ENCODE measurements at regions not wholly inside any gene's neighbourhood (a gene's known extent, or its start where the extent isn't known, plus 50 kb on each side); places are given as distances from the start of the nearest gene placed in this dataset.

DNA sequence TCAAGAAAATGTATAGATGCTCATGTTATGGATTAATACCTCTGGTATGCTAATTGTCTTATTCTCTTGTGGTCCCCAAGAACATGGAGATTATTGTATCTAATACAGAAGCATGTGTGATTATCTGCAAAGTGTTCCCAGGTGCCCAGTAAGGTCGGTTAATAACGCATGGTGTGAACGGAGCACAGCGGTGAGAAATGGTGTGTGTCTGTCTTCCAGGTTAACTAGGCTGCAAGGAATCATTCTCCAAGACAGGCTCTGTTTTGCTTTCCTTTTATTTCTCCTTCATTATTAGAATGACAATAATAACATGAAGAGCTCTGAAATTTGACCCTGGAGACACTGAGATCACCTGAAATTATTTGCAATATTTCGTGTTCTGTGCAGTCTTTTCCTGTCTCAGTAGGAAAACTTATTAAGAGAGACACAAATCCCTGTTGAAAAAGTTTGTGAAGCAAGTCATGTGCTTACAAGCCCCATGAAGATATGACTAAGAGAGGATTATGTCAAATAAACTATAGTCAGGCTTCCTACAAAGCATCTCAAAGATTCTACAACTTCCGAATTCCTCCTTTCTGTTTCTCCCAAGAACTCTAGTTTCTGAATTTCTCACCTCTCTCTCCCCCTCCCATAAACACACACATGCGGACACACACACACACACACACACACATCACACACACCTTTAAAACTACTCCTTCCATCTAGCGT is 230.9 kb downstream of the HS3ST1 start:
- H3K27me3 Mint-ChIP-seq (ENCODE audit: low read depth) = peaks cover 2% of the 10 kb centered on the region
- no peak overlapping the region for H3K27ac Mint-ChIP-seq (ENCODE audit: unreplicated experiment)
- H3K4me1 Mint-ChIP-seq (ENCODE audit: low read depth) = no peaks in the 10 kb centered on the region
- TF ChIP-seq, protein P1, sequence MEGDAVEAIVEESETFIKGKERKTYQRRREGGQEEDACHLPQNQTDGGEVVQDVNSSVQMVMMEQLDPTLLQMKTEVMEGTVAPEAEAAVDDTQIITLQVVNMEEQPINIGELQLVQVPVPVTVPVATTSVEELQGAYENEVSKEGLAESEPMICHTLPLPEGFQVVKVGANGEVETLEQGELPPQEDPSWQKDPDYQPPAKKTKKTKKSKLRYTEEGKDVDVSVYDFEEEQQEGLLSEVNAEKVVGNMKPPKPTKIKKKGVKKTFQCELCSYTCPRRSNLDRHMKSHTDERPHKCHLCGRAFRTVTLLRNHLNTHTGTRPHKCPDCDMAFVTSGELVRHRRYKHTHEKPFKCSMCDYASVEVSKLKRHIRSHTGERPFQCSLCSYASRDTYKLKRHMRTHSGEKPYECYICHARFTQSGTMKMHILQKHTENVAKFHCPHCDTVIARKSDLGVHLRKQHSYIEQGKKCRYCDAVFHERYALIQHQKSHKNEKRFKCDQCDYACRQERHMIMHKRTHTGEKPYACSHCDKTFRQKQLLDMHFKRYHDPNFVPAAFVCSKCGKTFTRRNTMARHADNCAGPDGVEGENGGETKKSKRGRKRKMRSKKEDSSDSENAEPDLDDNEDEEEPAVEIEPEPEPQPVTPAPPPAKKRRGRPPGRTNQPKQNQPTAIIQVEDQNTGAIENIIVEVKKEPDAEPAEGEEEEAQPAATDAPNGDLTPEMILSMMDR (IDR thresholded peaks at IDR 0.05) = no peak
- no peak for DNase-seq (ENCODE audit: low spot score)
- no peak overlapping the region for H3K4me3 Mint-ChIP-seq (ENCODE audit: unreplicated experiment)
- no peaks in the 10 kb centered on the region for H3K36me3 Mint-ChIP-seq (ENCODE audit: low read depth)
- no peaks in the 10 kb centered on the region for H3K9me3 Mint-ChIP-seq (ENCODE audit: low read depth)

DNA sequence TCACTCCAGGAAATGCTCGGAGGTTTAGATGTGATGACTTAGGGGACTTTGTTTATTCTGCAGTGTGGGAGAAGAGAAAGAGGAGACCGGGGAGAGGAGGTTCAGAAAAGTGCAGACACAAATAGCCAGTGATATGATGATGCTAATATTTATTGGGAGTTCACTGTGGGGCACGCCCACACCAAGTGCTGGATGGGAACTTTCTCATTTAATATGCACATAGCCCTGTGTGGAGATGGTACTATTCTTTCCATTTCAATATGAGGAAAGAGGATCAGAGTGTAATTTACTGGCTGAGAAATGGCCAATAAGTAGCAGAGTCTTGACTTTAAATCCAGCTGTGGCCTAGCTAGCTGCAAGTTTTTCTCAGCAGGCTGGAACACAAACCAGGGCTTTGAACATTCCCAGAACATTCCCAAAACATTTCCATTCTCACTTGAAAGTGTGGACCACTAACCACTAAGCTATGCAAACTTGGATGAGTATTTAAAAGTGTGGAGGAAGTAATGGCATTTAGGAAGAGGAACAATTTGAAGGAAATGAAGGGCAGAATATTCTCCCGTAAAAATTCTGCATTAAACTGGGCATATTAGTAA is 231.7 kb downstream of the HS3ST1 start:
- Mint-ChIP-seq H3K4me3 (ENCODE audit: unreplicated experiment) (no peak overlapping the region), H3K36me3 (ENCODE audit: low read depth) (no peaks in the 10 kb centered on the region), H3K4me1 (ENCODE audit: low read depth) (no peaks in the 10 kb centered on the region), H3K9me3 (ENCODE audit: low read depth) (peaks cover 2% of the 10 kb centered on the region), H3K27me3 (ENCODE audit: low read depth) (peaks cover 3% of the 10 kb centered on the region), H3K27ac (ENCODE audit: unreplicated experiment) (no peak overlapping the region)
- DNase-seq (ENCODE audit: low spot score) = no peak
- TF ChIP-seq, protein P1 (IDR thresholded peaks at IDR 0.05) = no peak

DNA sequence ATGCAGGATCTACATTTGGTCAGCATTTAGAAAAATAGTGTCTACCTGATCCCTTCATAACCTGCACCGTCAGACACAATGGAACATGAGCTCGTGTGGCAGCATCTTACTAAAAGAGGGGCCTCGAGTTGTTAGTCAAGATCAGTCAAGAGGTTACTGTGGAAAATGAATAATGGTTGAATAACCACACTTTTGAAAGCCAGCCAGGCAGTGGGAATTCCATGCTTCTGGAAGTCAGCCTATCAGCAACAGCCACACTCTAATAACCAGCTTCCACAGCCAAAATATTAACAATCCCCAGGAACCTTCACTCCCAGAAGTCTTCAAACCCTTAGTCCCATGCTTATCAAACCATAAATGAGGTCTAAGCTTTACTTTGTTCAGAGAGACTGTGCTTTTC is 234.3 kb downstream of the HS3ST1 start:
- TF ChIP-seq, protein P1 (IDR thresholded peaks at IDR 0.05) = no peak
- H3K9me3 Mint-ChIP-seq (ENCODE audit: low read depth) = peaks cover 5% of the 10 kb centered on the region
- H3K27ac Mint-ChIP-seq (ENCODE audit: unreplicated experiment) = no peak overlapping the region
- H3K27me3 Mint-ChIP-seq (ENCODE audit: low read depth) = peaks cover 7% of the 10 kb centered on the region
- H3K4me1 Mint-ChIP-seq (ENCODE audit: low read depth) = no peaks in the 10 kb centered on the region
- no peaks in the 10 kb centered on the region for H3K36me3 Mint-ChIP-seq (ENCODE audit: low read depth)
- no peak for DNase-seq (ENCODE audit: low spot score)
- H3K4me3 Mint-ChIP-seq (ENCODE audit: unreplicated experiment) = no peak overlapping the region

DNA sequence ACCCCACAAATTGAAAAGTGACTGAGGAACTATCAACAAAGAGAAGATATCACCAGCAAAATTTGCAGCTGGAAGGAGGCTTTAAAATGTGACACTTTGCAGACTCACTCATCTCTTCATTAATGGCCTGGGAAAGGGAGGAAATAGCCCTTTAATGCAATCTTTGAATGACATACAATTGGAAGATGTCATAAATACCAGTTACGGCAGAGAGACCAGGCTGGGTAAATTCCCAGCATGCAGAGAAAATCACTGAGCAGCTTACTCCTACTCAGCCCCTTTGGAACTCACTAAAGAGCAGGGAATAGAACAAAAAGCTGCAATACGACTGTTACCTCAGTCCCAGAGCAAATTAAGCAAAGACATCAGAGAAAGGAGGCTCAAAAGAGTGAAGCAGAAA is 238.9 kb downstream of the HS3ST1 start:
- Mint-ChIP-seq H3K36me3 (ENCODE audit: low read depth) (no peaks in the 10 kb centered on the region), H3K4me1 (ENCODE audit: low read depth) (no peaks in the 10 kb centered on the region), H3K9me3 (ENCODE audit: low read depth) (peaks cover 5% of the 10 kb centered on the region), H3K27ac (ENCODE audit: unreplicated experiment) (no peak overlapping the region), H3K27me3 (ENCODE audit: low read depth) (peaks cover 5% of the 10 kb centered on the region), H3K4me3 (ENCODE audit: unreplicated experiment) (no peak overlapping the region)
- TF ChIP-seq, protein P1 (IDR thresholded peaks at IDR 0.05) = no peak
- no peak for DNase-seq (ENCODE audit: low spot score)

DNA sequence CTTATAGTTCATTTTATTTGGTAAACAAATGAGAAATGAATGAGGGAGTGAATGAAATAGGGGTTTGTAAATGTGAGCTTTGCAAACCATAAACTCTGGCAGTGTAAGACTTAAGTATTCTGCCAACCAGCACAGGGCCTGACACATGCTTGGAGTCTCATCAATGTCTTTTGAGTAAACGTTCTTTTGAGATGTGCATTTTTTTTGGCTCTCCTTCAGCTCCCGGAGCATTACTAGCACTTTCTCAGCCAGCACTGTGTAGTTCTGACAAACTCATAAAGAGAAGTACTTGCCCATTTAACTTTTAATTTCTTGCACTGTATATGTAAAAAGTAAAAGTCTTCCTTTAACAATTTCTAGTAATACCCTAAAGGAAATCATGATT is 245.3 kb downstream of the HS3ST1 start:
- no peaks in the 10 kb centered on the region for H3K36me3 Mint-ChIP-seq (ENCODE audit: low read depth)
- no peaks in the 10 kb centered on the region for H3K9me3 Mint-ChIP-seq (ENCODE audit: low read depth)
- no peaks in the 10 kb centered on the region for H3K4me1 Mint-ChIP-seq (ENCODE audit: low read depth)
- no peak for DNase-seq (ENCODE audit: low spot score)
- peaks cover 2% of the 10 kb centered on the region for H3K27me3 Mint-ChIP-seq (ENCODE audit: low read depth)
- TF ChIP-seq, protein P1 (IDR thresholded peaks at IDR 0.05) = no peak
- no peak overlapping the region for H3K4me3 Mint-ChIP-seq (ENCODE audit: unreplicated experiment)
- H3K27ac Mint-ChIP-seq (ENCODE audit: unreplicated experiment) = no peak overlapping the region

Measured in chondrocyte (in vitro differentiated cells).